T-helper 17 cell (primary cell): ENCODE measurements at regions not wholly inside any gene's neighbourhood (a gene's known extent, or its start where the extent isn't known, plus 50 kb on each side); places are given as distances from the start of the nearest gene placed in this dataset.

Experiments used
- ATAC-seq: fragments of 150-1000 bp; cut with Tn5 transposase; 2 replicates; pipeline ENCODE4 v1.10.0; 2021; ENCODE audit warnings: mild to moderate bottlenecking, moderate library complexity
- DNase-seq, 3 donors: peaks; one replicate each; pipeline versions ENCODE4 v3.0.0 to v3.0.0-alpha.2; 2020 to 2021
- H3K9me3 ChIP-seq: one replicate; pipeline ENCODE4 v1.7.0; 2013; ENCODE audit warnings: low read length, mild to moderate bottlenecking; ENCODE audit not compliant: control insufficient read depth, poor library complexity, severe bottlenecking
- H3K27ac Mint-ChIP-seq: one replicate; pipeline ENCODE4 v1.8.0; 2022; ENCODE audit warnings: mild to moderate bottlenecking, moderate library complexity, mixed read lengths
- H3K27me3 Mint-ChIP-seq: one replicate; pipeline ENCODE4 v1.8.0; 2022; ENCODE audit warnings: mixed read lengths
- H3K36me3 Mint-ChIP-seq: one replicate; pipeline ENCODE4 v1.8.0; 2022; ENCODE audit warnings: low read depth, mixed read lengths
- H3K4me1 Mint-ChIP-seq: one replicate; pipeline ENCODE4 v1.8.0; 2022; ENCODE audit warnings: mild to moderate bottlenecking, mixed read lengths
- H3K4me3 Mint-ChIP-seq: one replicate; pipeline ENCODE4 v1.8.0; 2022; ENCODE audit warnings: mild to moderate bottlenecking, moderate library complexity, mixed read lengths

DNA sequence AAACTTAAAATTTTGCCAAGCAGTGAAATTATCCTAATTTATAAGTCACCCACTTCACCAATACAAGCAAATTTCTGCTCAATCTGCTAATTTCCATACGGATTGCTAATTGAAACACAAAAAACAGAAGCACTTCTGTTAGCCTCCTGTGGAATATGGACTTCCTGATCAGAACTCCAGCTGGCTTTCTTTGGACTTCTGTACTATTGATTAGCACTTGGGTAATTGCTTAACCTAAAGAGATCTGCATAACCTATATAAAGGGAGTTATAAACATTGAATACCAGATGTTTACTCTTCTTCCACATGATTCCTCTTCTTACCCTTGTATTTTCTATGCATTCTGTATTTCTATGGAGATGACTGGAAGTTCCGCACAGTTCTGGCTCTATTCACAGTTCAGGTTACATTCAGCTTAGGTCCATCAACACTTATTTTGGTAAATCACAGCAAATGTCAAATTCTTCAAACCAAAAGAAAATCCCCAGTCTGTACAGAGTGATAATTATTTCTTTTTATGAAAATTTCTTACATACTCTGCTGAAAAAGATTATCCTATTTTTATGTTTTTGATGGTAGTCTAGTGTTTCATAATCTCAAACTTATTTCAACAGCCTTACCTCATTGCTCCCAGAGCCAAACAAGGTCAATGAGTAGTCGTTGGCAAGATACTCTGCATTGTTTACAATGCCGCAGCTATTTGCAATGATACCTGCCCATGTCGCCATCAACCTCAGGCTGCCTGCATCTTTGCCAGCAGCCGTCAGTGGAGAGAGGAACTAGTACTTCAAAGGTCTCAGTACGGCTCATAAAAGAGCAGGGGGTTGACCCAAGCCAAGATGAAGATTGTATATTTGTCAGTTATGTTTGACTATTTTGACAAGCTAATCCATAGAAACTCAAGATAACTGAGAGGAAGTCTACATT lies 225.6 kb downstream of the AHR start:
- no peak overlapping the region for H3K4me3 Mint-ChIP-seq
- DNase-seq (no peak), ATAC-seq (peak; percentile 27)
- H3K27ac Mint-ChIP-seq = no peak overlapping the region
- peaks cover 5% of the 10 kb centered on the region for H3K27me3 Mint-ChIP-seq
- H3K36me3 Mint-ChIP-seq = peaks cover 2% of the 10 kb centered on the region
- H3K4me1 Mint-ChIP-seq = peaks cover 8% of the 10 kb centered on the region
- no peaks in the 10 kb centered on the region for H3K9me3 ChIP-seq

- peaks cover 6% of the 10 kb centered on the region for H3K27me3 Mint-ChIP-seq
- H3K4me1 Mint-ChIP-seq = peaks cover 8% of the 10 kb centered on the region
- DNase-seq (no peak), ATAC-seq (no peak)
- no peaks in the 10 kb centered on the region for H3K9me3 ChIP-seq
- H3K36me3 Mint-ChIP-seq = peaks cover 3% of the 10 kb centered on the region
- H3K4me3 Mint-ChIP-seq = peak overlapping the region; percentile 39
- no peak overlapping the region for H3K27ac Mint-ChIP-seq
Measured at GRCh38 chr7:17524746-17525145, 226.3 kb downstream of the AHR start.

DNA sequence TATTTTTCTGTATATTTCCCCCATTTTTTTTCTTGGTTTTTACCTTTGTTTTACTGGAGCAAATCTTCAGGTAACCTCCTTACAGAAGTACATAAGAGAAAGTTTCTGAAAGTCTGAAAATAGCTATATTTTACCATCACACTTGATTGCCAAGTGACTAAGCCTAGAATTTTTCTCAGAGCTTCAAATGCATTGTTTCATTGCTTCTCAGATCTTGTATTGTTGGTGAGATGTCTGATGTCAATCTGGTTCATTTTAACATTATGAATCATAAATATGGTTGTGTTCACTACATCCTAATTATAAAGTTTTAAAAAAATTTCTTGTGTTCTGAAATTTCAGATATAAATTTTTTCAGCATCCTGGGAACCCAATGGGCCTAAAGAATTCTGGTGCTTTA lies 228.2 kb downstream of the AHR start:
- H3K9me3 ChIP-seq = no peaks in the 10 kb centered on the region
- peaks cover 10% of the 10 kb centered on the region for H3K27me3 Mint-ChIP-seq

DNA sequence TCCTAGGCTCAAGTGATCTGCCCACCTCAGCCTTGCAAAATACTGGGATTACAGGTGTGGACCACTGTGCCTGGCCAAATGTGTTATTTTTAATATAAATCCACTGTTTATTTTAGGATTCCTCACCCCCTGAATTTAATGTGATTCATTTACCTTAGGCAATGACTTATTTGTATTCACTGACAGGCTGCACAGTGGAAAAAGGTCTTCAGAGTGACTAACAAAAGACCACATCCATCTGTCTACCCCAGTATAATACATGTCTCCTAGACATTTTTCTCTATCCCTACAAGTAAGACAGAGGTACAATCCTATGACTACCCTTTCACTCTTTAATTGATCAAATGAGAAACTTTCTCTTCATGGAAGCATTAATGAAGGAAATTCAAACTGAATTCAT lies 230.2 kb downstream of the AHR start:
- Mint-ChIP-seq H3K4me3 (no peak overlapping the region), H3K4me1 (peaks cover 13% of the 10 kb centered on the region), H3K27ac (no peak overlapping the region), H3K36me3 (peaks cover 3% of the 10 kb centered on the region), H3K27me3 (peaks cover 20% of the 10 kb centered on the region)
- ATAC-seq (no peak), DNase-seq (no peak)
- H3K9me3 ChIP-seq = no peaks in the 10 kb centered on the region

More for the DNA sequence above, 228.2 kb downstream of the AHR start:
- H3K36me3 Mint-ChIP-seq = peaks cover 3% of the 10 kb centered on the region
- H3K27ac Mint-ChIP-seq = no peak overlapping the region
- DNase-seq = no peak
- H3K4me1 Mint-ChIP-seq = peaks cover 9% of the 10 kb centered on the region
- peak overlapping the region; percentile 10 for H3K4me3 Mint-ChIP-seq
- ATAC-seq = no peak

DNA sequence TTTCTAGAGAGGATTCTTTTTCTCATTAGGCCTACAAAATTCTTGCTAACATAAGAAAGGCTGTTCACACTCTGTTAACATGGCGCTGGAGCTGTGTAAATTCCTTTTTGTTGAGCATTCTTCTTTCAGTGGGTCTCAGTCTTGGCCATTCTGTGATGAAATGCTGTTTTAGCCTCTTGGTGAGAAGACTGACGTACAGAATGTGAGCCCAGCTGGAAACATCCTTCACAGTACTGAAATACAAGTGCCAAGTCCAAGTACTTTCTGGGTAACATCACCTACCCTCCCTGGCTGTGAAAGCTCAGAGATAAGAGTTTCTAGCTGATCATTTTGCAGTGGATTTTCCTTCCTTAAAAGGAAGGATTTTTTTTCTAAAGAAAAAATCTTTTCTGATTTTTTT lies 231.8 kb downstream of the AHR start:
- ATAC-seq = no peak
- H3K27ac Mint-ChIP-seq = no peak overlapping the region
- DNase-seq = no peak
- no peaks in the 10 kb centered on the region for H3K9me3 ChIP-seq
- peaks cover 20% of the 10 kb centered on the region for H3K27me3 Mint-ChIP-seq
- peaks cover 7% of the 10 kb centered on the region for H3K4me1 Mint-ChIP-seq
- H3K36me3 Mint-ChIP-seq = peaks cover 3% of the 10 kb centered on the region
- no peak overlapping the region for H3K4me3 Mint-ChIP-seq

- Mint-ChIP-seq H3K4me1 (peaks cover 7% of the 10 kb centered on the region), H3K27me3 (peaks cover 20% of the 10 kb centered on the region), H3K36me3 (peaks cover 3% of the 10 kb centered on the region), H3K4me3 (no peak overlapping the region), H3K27ac (peak overlapping the region; percentile 19)
- DNase-seq = no peak
- ATAC-seq = no peak
- H3K9me3 ChIP-seq = no peaks in the 10 kb centered on the region
Measured at GRCh38 chr7:17530741-17531421, 232.4 kb downstream of the AHR start.

DNA sequence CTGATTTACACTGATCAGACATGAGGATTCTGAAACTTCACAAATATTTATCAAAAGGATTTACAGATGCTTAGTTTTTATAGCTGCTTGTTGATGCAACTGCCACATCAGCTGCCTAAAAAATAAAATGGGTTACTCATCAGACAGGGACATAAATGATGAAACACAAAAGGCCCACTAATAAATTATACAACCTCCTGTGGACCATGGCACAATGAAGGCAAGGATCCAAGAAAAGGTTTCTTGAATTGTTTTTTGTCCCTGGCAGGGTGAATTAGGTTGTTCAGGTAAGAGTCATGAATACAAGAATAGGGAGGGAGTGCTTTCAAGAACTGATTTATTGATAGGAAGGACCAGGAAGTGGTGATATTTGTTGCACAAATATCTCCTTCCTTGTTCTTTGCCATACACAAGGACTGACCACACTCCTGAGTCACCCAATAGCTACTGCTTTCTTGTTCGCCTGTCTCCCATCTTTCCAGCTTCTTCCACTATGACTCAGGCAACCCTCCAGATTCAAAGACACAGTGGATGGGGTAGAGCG lies 234.5 kb downstream of the AHR start:
- peaks cover 7% of the 10 kb centered on the region for H3K4me1 Mint-ChIP-seq
- no peak for ATAC-seq
- H3K36me3 Mint-ChIP-seq = peaks cover 3% of the 10 kb centered on the region
- H3K4me3 Mint-ChIP-seq = peak overlapping the region; percentile 8
- H3K27ac Mint-ChIP-seq = no peak overlapping the region
- peaks cover 20% of the 10 kb centered on the region for H3K27me3 Mint-ChIP-seq
- H3K9me3 ChIP-seq = no peaks in the 10 kb centered on the region
- no peak for DNase-seq

DNA sequence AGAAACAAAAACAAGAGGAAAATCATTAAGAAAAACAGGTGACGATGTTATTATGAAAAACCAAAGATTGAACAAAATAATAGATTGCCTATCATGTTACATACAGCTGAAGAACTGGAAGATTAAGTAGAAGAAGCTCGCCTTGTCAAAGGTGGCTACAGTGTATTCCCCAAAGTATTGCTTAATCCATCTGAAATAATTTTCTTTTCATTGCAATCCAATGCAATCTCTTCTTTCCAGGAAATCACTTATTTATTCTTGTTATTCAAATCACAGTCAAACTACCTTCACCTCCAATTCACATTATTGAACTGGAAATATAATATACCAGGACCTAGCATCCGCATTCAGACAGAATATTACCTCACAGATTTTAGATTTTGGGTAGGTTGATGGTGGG lies 235.9 kb downstream of the AHR start:
- Mint-ChIP-seq H3K4me3 (no peak overlapping the region), H3K27ac (no peak overlapping the region), H3K4me1 (peaks cover 7% of the 10 kb centered on the region), H3K27me3 (peaks cover 14% of the 10 kb centered on the region), H3K36me3 (no peaks in the 10 kb centered on the region)
- ATAC-seq (no peak), DNase-seq (no peak)
- no peaks in the 10 kb centered on the region for H3K9me3 ChIP-seq

- Mint-ChIP-seq H3K4me3 (no peak overlapping the region), H3K27me3 (peaks cover 14% of the 10 kb centered on the region), H3K36me3 (no peaks in the 10 kb centered on the region), H3K4me1 (peaks cover 7% of the 10 kb centered on the region), H3K27ac (no peak overlapping the region)
- ATAC-seq (no peak), DNase-seq (no peak)
- no peaks in the 10 kb centered on the region for H3K9me3 ChIP-seq
Measured at GRCh38 chr7:17535776-17536175, 237.3 kb downstream of the AHR start.

GRCh38 chr7:17544401-17544800 lies 245.9 kb downstream of the AHR start:
- Mint-ChIP-seq H3K27me3 (peaks cover 31% of the 10 kb centered on the region), H3K4me1 (peaks cover 2% of the 10 kb centered on the region), H3K27ac (no peak overlapping the region), H3K4me3 (no peak overlapping the region), H3K36me3 (peaks cover 2% of the 10 kb centered on the region)
- DNase-seq (no peak), ATAC-seq (no peak)
- no peaks in the 10 kb centered on the region for H3K9me3 ChIP-seq

DNA sequence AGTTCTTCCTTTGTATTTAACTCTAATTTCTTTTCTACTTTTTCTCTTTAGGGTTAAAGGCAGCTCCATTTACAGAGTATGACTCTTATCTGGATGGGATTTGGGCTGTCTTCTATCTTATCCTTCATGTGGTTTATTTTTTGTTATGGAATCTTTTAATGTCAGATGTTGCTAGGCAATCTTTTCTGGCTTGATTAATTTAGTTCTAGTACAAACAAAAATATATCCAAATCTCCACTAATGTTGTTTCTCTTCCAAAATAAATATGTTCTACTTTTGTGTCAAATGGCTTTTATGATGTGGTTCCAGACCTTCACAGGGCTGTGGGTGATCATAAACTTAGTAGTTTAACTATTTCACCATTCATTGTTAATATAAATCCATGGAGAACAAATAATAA lies 246.9 kb downstream of the AHR start:
- peaks cover 31% of the 10 kb centered on the region for H3K27me3 Mint-ChIP-seq
- peaks cover 2% of the 10 kb centered on the region for H3K36me3 Mint-ChIP-seq
- ATAC-seq = no peak
- no peak overlapping the region for H3K27ac Mint-ChIP-seq
- peaks cover 2% of the 10 kb centered on the region for H3K4me1 Mint-ChIP-seq
- no peak overlapping the region for H3K4me3 Mint-ChIP-seq
- no peak for DNase-seq
- H3K9me3 ChIP-seq = no peaks in the 10 kb centered on the region

DNA sequence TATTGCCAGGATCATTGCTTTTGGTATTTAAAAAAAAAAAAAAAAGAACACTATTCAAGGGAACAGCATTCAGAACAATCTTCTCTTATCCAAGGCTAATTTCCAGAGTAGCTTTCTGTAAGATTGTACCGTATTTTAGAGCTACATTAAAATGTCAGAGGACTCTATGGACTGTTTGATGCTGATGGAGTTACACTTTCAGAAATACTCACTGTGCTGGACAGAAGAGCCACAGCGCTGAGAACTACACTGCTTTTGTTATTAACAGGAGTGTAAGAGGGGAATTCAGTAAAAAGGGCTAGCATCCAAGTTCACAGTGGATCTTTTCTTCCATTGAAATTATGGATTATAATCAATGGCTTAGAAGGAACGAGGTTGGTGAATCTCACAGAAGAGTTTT lies 247.7 kb downstream of the AHR start:
- DNase-seq (no peak), ATAC-seq (no peak)
- no peak overlapping the region for H3K4me3 Mint-ChIP-seq
- no peak overlapping the region for H3K27ac Mint-ChIP-seq
- peaks cover 2% of the 10 kb centered on the region for H3K36me3 Mint-ChIP-seq
- H3K27me3 Mint-ChIP-seq = peaks cover 31% of the 10 kb centered on the region
- peaks cover 2% of the 10 kb centered on the region for H3K4me1 Mint-ChIP-seq
- no peaks in the 10 kb centered on the region for H3K9me3 ChIP-seq

DNA sequence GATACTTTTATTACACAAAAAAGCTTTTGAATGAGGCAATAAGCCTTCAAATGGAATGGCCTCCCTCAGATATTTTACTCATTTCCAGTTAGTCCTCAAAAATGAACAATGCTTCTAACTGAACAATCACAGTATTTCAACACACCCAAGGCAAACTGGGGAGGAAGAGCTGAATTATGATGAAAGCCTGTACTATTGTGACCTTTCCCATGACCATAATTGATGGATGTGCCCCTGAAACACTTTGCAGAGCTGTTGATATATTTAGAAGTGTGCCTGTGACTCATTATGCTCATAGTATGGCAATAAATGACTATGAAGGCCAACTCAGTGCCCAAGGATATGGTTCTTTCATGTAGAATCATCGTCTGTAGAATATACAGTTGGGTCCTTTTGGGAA lies 248.1 kb downstream of the AHR start:
- peaks cover 31% of the 10 kb centered on the region for H3K27me3 Mint-ChIP-seq
- no peak for ATAC-seq
- H3K4me1 Mint-ChIP-seq = peaks cover 2% of the 10 kb centered on the region
- H3K9me3 ChIP-seq = no peaks in the 10 kb centered on the region
- no peak overlapping the region for H3K4me3 Mint-ChIP-seq
- no peak overlapping the region for H3K27ac Mint-ChIP-seq
- peaks cover 2% of the 10 kb centered on the region for H3K36me3 Mint-ChIP-seq
- DNase-seq = no peak
